AG04450 (cell line): ENCODE measurements at regions not wholly inside any gene's neighbourhood (a gene's known extent, or its start where the extent isn't known, plus 50 kb on each side); places are given as distances from the start of the nearest gene placed in this dataset.

Experiments
- CTCF ChIA-PET: fragments of 300-600, 350-600 bp; formaldehyde crosslinking; extraction: SDS; loops from one replicate; lab custom pipeline; 2022; ENCODE audit warnings: antibody characterized with exemption, inconsistent platforms; lab: Charles Lee
- POLR2A ChIA-PET: fragments of 350-600 bp; formaldehyde crosslinking; extraction: SDS; loops from one replicate; lab custom pipeline; 2021; ENCODE audit warnings: antibody characterized with exemption, inconsistent platforms; lab: Yijun Ruan, JAX
- DNase-seq: peaks from one replicate; pipeline ENCODE4 v3.0.0-alpha.2; 2011; ENCODE audit warnings: low read depth, low spot score
- H3K27ac ChIP-seq: one replicate; pipeline ENCODE4 v1.5.1; 2012; ENCODE audit warnings: low read depth, low read length, control low read depth
- H3K27me3 ChIP-seq: one replicate; pipeline ENCODE4 v1.6.0; 2012; ENCODE audit warnings: low read length; ENCODE audit not compliant: control insufficient read depth, insufficient read depth
- H3K4me3 ChIP-seq: 2 replicates; pipeline ENCODE4 v1.5.1; 2011; ENCODE audit warnings: mild to moderate bottlenecking, low read depth, low read length, control low read depth
- H3K9me3 ChIP-seq: 2 replicates; pipeline ENCODE4 v1.5.1; 2012; ENCODE audit warnings: low read length; ENCODE audit not compliant: control insufficient read depth, insufficient read depth
- CTCF ChIP-seq: IDR thresholded peaks from 2 replicates; pipeline ENCODE4 v1.5.1; 2011; ENCODE audit warnings: low read depth, low read length, control low read depth, inconsistent platforms

GRCh38 chr2:6773694-6774044 is 92.0 kb downstream of the CMPK2 start:
- no peak overlapping the region for H3K4me3 ChIP-seq
- H3K27me3 ChIP-seq = no peaks in the 10 kb centered on the region
- ChIA-PET POLR2A (no interaction called here), CTCF (interaction anchor here (1.9 to 5.3 kb wide), 2 partner anchors 17 to 420 kb away, joined by 8 to 55 read pairs; no protein-coding TSS in a partner anchor)
- H3K27ac ChIP-seq = no peak overlapping the region
- no peak for DNase-seq
- TF ChIP-seq CTCF = no peak
- H3K9me3 ChIP-seq = peaks cover 5% of the 10 kb centered on the region; the same call in 1 of the 2 replicates

- TF ChIP-seq CTCF = no peak
- ChIA-PET POLR2A (no interaction called here), CTCF (interaction anchor here (5.3 kb wide), 1 partner anchor 422 kb away, joined by 55 read pairs; no protein-coding TSS in a partner anchor)
- H3K4me3 ChIP-seq = no peak overlapping the region
- H3K9me3 ChIP-seq = no peaks in the 10 kb centered on the region
- no peak for DNase-seq
- H3K27me3 ChIP-seq = no peaks in the 10 kb centered on the region
- no peak overlapping the region for H3K27ac ChIP-seq
Observed at GRCh38 chr2:6776125-6776524, 89.6 kb downstream of the CMPK2 start.

GRCh38 chr2:6777626-6778025 is 88.1 kb downstream of the CMPK2 start:
- CTCF ChIA-PET = interaction anchor here (1.4 kb wide), 1 partner anchor 425 kb away, joined by 3 read pairs; no protein-coding TSS in a partner anchor
- Histone ChIP-seq H3K27me3 (no peaks in the 10 kb centered on the region), H3K4me3 (no peak overlapping the region), H3K27ac (no peak overlapping the region), H3K9me3 (peaks cover under 1% of the 10 kb centered on the region; the same call in 1 of the 2 replicates)
- DNase-seq = no peak
- no peak for TF ChIP-seq CTCF
- POLR2A ChIA-PET = no interaction called here

GRCh38 chr2:6780765-6781274 is 84.9 kb downstream of the CMPK2 start:
- Histone ChIP-seq H3K27me3 (no peaks in the 10 kb centered on the region), H3K4me3 (no peak overlapping the region), H3K27ac (no peak overlapping the region), H3K9me3 (peaks cover 5% of the 10 kb centered on the region; the same call in 1 of the 2 replicates)
- ChIA-PET POLR2A (no interaction called here), CTCF (no interaction called here)
- no peak for DNase-seq
- no peak for TF ChIP-seq CTCF

- Histone ChIP-seq H3K27me3 (no peaks in the 10 kb centered on the region), H3K4me3 (no peak overlapping the region), H3K27ac (no peak overlapping the region), H3K9me3 (peaks cover 8% of the 10 kb centered on the region; the same call in 1 of the 2 replicates)
- TF ChIP-seq CTCF = no peak
- no peak for DNase-seq
- CTCF ChIA-PET = no interaction called here
- POLR2A ChIA-PET = no interaction called here
Observed at GRCh38 chr2:6782517-6783237, 83.0 kb downstream of the CMPK2 start.
